SK-N-SH treated with all-trans-retinoic acid at 6 μM for 48 hours (cell line): ENCODE measurements at regions not wholly inside any gene's neighbourhood (a gene's known extent, or its start where the extent isn't known, plus 50 kb on each side); places are given as distances from the start of the nearest gene placed in this dataset.

Experiments
- ATAC-seq: fragments of 200-7000 bp; cut with Tn5 transposase; 3 replicates; pipeline ENCODE4 v1.9.1; 2020; ENCODE audit warnings: mild to moderate bottlenecking, moderate library complexity
- ARNTL ChIP-seq: fragments of 450-650 bp; formaldehyde crosslinking; IDR thresholded peaks from 2 replicates; pipeline ENCODE4 v1.5.0; 2020; ENCODE audit warnings: low read depth, mild to moderate bottlenecking, moderate library complexity, borderline replicate concordance
- BACH2 ChIP-seq: fragments of 250-450 bp; sonication (Bioruptor Pico); IDR thresholded peaks from 2 replicates; pipeline ENCODE4 v1.9.0; 2021; ENCODE audit warnings: mild to moderate bottlenecking, borderline replicate concordance
- CSDC2 ChIP-seq: fragments of 250-450 bp; sonication (Bioruptor Pico); IDR thresholded peaks from 2 replicates; pipeline ENCODE4 v1.5.0; 2020; ENCODE audit warnings: mild to moderate bottlenecking, moderate library complexity
- ESRRG ChIP-seq: fragments of 250-450 bp; sonication (Bioruptor Pico); IDR thresholded peaks from 2 replicates; pipeline ENCODE4 v1.6.1; 2021; ENCODE audit warnings: mild to moderate bottlenecking
- GLIS3 ChIP-seq: fragments of 250-450 bp; sonication (Bioruptor Pico); IDR thresholded peaks from 2 replicates; pipeline ENCODE4 v1.5.0; 2020; ENCODE audit warnings: mild to moderate bottlenecking, moderate library complexity
- ISL1 ChIP-seq: fragments of 250-450 bp; sonication (Bioruptor Pico); IDR thresholded peaks from 2 replicates; pipeline ENCODE4 v2.1.2; 2022; ENCODE audit warnings: mild to moderate bottlenecking, moderate library complexity
- OSR1 ChIP-seq: fragments of 250-450 bp; sonication (Bioruptor Pico); IDR thresholded peaks from 2 replicates; pipeline ENCODE4 v1.8.0; 2022; ENCODE audit warnings: moderate library complexity, mild to moderate bottlenecking, inconsistent platforms
- PPARA ChIP-seq: fragments of 250-450 bp; sonication (Bioruptor Pico); IDR thresholded peaks from 2 replicates; pipeline ENCODE4 v1.5.0; 2020; ENCODE audit warnings: mild to moderate bottlenecking, borderline replicate concordance
- RARB ChIP-seq: fragments of 250-450 bp; sonication (Bioruptor Pico); IDR thresholded peaks from 2 replicates; pipeline ENCODE4 v1.8.0; 2021; ENCODE audit warnings: mild to moderate bottlenecking, moderate library complexity
- SNAI2 ChIP-seq: fragments of 250-450 bp; sonication (Bioruptor Pico); IDR thresholded peaks from 2 replicates; pipeline ENCODE4 v1.5.0; 2020; ENCODE audit warnings: mild to moderate bottlenecking, moderate library complexity
- TCF4 ChIP-seq: fragments of 250-450 bp; sonication (Bioruptor Pico); IDR thresholded peaks from 2 replicates; pipeline ENCODE4 v1.8.0; 2021; ENCODE audit warnings: mild to moderate bottlenecking, moderate library complexity, borderline replicate concordance
- TOX ChIP-seq: fragments of 250-450 bp; sonication (Bioruptor Pico); IDR thresholded peaks from 2 replicates; pipeline ENCODE4 v1.8.0; 2021; ENCODE audit warnings: mild to moderate bottlenecking, moderate library complexity, borderline replicate concordance
- ZC3H10 ChIP-seq: fragments of 250-450 bp; sonication (Bioruptor Pico); IDR thresholded peaks from 2 replicates; pipeline ENCODE4 v1.5.1; 2021; ENCODE audit warnings: mild to moderate bottlenecking, moderate library complexity
- ZFP3 ChIP-seq: fragments of 250-450 bp; sonication (Bioruptor Pico); IDR thresholded peaks from 2 replicates; pipeline ENCODE4 v1.5.0; 2020; ENCODE audit warnings: mild to moderate bottlenecking, moderate library complexity
- ZFP30 ChIP-seq: fragments of 450-650 bp; formaldehyde crosslinking; IDR thresholded peaks from 2 replicates; pipeline ENCODE4 v1.5.0; 2022; ENCODE audit warnings: mild to moderate bottlenecking, moderate library complexity
- ZNF565 ChIP-seq: fragments of 450-650 bp; formaldehyde crosslinking; conservative IDR thresholded peaks from 2 replicates; pipeline ENCODE4 v1.5.0; 2020; ENCODE audit warnings: low read depth, mild to moderate bottlenecking, moderate library complexity
- ZNF70 ChIP-seq: fragments of 450-650 bp; formaldehyde crosslinking; IDR thresholded peaks from 2 replicates; pipeline ENCODE4 v1.5.0; 2020; ENCODE audit warnings: mild to moderate bottlenecking, moderate library complexity
- ZNF8 ChIP-seq: fragments of 450-650 bp; formaldehyde crosslinking; IDR thresholded peaks from 2 replicates; pipeline ENCODE4 v1.5.0; 2020; ENCODE audit warnings: mild to moderate bottlenecking, moderate library complexity
- TF ChIP-seq, protein P1 (sequence below): fragments of 250-450 bp; sonication (Bioruptor Pico); IDR thresholded peaks from 2 replicates; pipeline ENCODE4 v1.5.1; 2021; ENCODE audit warnings: mild to moderate bottlenecking, moderate library complexity
- TF ChIP-seq, protein P2 (sequence below): fragments of 250-450 bp; sonication (Bioruptor Pico); IDR thresholded peaks from 2 replicates; pipeline ENCODE4 v1.5.0; 2020; ENCODE audit warnings: mild to moderate bottlenecking, moderate library complexity
- TF ChIP-seq, protein P3 (sequence below): fragments of 250-450 bp; sonication (Bioruptor Pico); IDR thresholded peaks from 2 replicates; pipeline ENCODE4 v1.8.0; 2020; ENCODE audit warnings: mild to moderate bottlenecking, moderate library complexity, borderline replicate concordance
- TF ChIP-seq, protein P4 (sequence below): fragments of 250-450 bp; sonication (Bioruptor Pico); IDR thresholded peaks from 2 replicates; pipeline ENCODE4 v1.5.1; 2020; ENCODE audit warnings: low read depth, mild to moderate bottlenecking, moderate library complexity
- TF ChIP-seq, protein P5 (sequence below): fragments of 250-450 bp; sonication (Bioruptor Pico); IDR thresholded peaks from 2 replicates; pipeline ENCODE4 v1.8.0; 2021; ENCODE audit warnings: low read depth, mild to moderate bottlenecking, moderate library complexity, borderline replicate concordance

DNA sequence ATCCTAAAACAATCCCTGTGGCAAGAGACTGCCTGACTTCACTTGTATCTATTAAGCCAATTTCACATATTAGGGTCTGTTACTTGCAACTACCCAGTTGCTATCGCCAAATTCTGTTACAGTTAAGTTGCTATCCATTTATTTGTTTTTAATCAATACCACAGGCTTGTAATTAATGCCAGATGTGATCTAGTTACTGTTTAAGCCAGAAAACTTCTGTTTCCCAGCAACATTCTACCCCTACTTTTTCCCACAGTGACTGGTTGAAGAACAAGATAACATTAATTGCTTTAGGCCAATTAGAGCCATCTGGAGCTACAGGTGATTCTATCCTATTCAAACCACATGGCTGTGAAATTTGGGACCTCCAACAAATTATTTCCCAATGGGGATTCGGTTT is 131.3 kb downstream of the ALOX5 start:
- no peak for ATAC-seq
- no peak for TF ChIP-seq BACH2 (CRISPR knock-in tag)
- TF ChIP-seq TCF4 = peak; percentile 93
- TF ChIP-seq, protein P1, sequence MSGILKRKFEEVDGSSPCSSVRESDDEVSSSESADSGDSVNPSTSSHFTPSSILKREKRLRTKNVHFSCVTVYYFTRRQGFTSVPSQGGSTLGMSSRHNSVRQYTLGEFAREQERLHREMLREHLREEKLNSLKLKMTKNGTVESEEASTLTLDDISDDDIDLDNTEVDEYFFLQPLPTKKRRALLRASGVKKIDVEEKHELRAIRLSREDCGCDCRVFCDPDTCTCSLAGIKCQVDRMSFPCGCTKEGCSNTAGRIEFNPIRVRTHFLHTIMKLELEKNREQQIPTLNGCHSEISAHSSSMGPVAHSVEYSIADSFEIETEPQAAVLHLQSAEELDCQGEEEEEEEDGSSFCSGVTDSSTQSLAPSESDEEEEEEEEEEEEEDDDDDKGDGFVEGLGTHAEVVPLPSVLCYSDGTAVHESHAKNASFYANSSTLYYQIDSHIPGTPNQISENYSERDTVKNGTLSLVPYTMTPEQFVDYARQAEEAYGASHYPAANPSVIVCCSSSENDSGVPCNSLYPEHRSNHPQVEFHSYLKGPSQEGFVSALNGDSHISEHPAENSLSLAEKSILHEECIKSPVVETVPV (CRISPR knock-in tag) = peak; percentile 38; the same call in 1 of the 2 replicates
- TF ChIP-seq SNAI2 (CRISPR knock-in tag) = peak; percentile 18; the same call in 1 of the 2 replicates
- TF ChIP-seq ZNF70 (CRISPR knock-in tag) = no peak
- TF ChIP-seq ZNF8 (CRISPR knock-in tag) = no peak
- no peak for TF ChIP-seq OSR1 (CRISPR knock-in tag)
- no peak for TF ChIP-seq ZNF565 (CRISPR knock-in tag)
- no peak for TF ChIP-seq PPARA (CRISPR knock-in tag)
- TF ChIP-seq GLIS3 (CRISPR knock-in tag) = no peak
- no peak for TF ChIP-seq RARB (CRISPR knock-in tag)
- TF ChIP-seq, protein P2, sequence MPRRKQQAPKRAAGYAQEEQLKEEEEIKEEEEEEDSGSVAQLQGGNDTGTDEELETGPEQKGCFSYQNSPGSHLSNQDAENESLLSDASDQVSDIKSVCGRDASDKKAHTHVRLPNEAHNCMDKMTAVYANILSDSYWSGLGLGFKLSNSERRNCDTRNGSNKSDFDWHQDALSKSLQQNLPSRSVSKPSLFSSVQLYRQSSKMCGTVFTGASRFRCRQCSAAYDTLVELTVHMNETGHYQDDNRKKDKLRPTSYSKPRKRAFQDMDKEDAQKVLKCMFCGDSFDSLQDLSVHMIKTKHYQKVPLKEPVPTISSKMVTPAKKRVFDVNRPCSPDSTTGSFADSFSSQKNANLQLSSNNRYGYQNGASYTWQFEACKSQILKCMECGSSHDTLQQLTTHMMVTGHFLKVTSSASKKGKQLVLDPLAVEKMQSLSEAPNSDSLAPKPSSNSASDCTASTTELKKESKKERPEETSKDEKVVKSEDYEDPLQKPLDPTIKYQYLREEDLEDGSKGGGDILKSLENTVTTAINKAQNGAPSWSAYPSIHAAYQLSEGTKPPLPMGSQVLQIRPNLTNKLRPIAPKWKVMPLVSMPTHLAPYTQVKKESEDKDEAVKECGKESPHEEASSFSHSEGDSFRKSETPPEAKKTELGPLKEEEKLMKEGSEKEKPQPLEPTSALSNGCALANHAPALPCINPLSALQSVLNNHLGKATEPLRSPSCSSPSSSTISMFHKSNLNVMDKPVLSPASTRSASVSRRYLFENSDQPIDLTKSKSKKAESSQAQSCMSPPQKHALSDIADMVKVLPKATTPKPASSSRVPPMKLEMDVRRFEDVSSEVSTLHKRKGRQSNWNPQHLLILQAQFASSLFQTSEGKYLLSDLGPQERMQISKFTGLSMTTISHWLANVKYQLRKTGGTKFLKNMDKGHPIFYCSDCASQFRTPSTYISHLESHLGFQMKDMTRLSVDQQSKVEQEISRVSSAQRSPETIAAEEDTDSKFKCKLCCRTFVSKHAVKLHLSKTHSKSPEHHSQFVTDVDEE (CRISPR knock-in tag) = peak; percentile 39; the same call in 1 of the 2 replicates
- TF ChIP-seq, protein P3, sequence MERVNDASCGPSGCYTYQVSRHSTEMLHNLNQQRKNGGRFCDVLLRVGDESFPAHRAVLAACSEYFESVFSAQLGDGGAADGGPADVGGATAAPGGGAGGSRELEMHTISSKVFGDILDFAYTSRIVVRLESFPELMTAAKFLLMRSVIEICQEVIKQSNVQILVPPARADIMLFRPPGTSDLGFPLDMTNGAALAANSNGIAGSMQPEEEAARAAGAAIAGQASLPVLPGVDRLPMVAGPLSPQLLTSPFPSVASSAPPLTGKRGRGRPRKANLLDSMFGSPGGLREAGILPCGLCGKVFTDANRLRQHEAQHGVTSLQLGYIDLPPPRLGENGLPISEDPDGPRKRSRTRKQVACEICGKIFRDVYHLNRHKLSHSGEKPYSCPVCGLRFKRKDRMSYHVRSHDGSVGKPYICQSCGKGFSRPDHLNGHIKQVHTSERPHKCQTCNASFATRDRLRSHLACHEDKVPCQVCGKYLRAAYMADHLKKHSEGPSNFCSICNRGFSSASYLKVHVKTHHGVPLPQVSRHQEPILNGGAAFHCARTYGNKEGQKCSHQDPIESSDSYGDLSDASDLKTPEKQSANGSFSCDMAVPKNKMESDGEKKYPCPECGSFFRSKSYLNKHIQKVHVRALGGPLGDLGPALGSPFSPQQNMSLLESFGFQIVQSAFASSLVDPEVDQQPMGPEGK (CRISPR knock-in tag) = no peak
- TF ChIP-seq ZC3H10 = no peak
- no peak for TF ChIP-seq CSDC2 (CRISPR knock-in tag)
- no peak for TF ChIP-seq ZFP3 (CRISPR knock-in tag)
- TF ChIP-seq, protein P4, sequence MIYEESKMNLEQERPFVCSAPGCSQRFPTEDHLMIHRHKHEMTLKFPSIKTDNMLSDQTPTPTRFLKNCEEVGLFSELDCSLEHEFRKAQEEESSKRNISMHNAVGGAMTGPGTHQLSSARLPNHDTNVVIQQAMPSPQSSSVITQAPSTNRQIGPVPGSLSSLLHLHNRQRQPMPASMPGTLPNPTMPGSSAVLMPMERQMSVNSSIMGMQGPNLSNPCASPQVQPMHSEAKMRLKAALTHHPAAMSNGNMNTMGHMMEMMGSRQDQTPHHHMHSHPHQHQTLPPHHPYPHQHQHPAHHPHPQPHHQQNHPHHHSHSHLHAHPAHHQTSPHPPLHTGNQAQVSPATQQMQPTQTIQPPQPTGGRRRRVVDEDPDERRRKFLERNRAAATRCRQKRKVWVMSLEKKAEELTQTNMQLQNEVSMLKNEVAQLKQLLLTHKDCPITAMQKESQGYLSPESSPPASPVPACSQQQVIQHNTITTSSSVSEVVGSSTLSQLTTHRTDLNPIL = no peak
- TF ChIP-seq ISL1 (CRISPR knock-in tag) = no peak
- TF ChIP-seq TOX (CRISPR knock-in tag) = no peak
- TF ChIP-seq, protein P5, sequence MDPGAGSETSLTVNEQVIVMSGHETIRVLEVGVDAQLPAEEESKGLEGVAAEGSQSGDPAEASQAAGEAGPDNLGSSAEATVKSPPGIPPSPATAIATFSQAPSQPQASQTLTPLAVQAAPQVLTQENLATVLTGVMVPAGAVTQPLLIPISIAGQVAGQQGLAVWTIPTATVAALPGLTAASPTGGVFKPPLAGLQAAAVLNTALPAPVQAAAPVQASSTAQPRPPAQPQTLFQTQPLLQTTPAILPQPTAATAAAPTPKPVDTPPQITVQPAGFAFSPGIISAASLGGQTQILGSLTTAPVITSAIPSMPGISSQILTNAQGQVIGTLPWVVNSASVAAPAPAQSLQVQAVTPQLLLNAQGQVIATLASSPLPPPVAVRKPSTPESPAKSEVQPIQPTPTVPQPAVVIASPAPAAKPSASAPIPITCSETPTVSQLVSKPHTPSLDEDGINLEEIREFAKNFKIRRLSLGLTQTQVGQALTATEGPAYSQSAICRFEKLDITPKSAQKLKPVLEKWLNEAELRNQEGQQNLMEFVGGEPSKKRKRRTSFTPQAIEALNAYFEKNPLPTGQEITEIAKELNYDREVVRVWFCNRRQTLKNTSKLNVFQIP (CRISPR knock-in tag) = no peak
- no peak for TF ChIP-seq ARNTL (CRISPR knock-in tag)
- TF ChIP-seq ZFP30 (CRISPR knock-in tag) = no peak
- TF ChIP-seq ESRRG (CRISPR knock-in tag) = no peak

DNA sequence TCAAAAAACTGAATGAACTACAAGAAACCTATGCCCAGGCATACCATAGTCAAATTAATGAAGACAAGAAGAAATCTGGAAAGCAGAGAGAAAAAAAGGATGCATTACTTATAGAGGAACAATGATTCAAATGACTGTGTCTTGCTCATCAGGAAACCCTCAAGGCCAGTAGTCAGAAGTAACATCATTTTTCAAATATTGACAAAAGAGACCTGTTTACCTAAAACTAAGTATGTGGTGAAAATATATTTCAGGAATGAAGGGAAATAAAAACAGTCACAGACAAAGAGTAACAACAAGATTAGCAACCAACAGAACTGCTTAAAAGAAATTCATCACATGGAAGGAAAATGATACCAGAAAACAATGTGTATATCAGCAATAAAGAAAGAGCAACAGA is 128.4 kb downstream of the ALOX5 start:
- no peak for ATAC-seq
- TF ChIP-seq ARNTL (CRISPR knock-in tag) = no peak
- TF ChIP-seq ZNF565 (CRISPR knock-in tag) = no peak
- no peak for TF ChIP-seq BACH2 (CRISPR knock-in tag)
- TF ChIP-seq ZFP3 (CRISPR knock-in tag) = no peak
- TF ChIP-seq, protein P5 (CRISPR knock-in tag) = no peak
- no peak for TF ChIP-seq CSDC2 (CRISPR knock-in tag)
- no peak for TF ChIP-seq TCF4
- TF ChIP-seq, all 23 proteins: peak for 0
